K562 (cell line): ENCODE measurements at regions not wholly inside any gene's neighbourhood (a gene's known extent, or its start where the extent isn't known, plus 50 kb on each side); places are given as distances from the start of the nearest gene placed in this dataset.

Experiments
- ATAC-seq: fragments of 200-7000 bp; cut with Tn5 transposase; 3 replicates; pipeline ENCODE4 v1.9.1; 2020; ENCODE audit warnings: moderate library complexity
- BruUV-seq: library from RNA; stranded (reverse); fragments of 400-500 nt; replicated peaks from 2 replicates; lab custom pipeline; 2021; lab: Mats Ljungman, UMichigan
- CTCF ChIA-PET: fragments of 300-600 bp; formaldehyde crosslinking; extraction: SDS; loops from one replicate; lab custom pipeline; 2021; ENCODE audit warnings: low intra/inter-chr PET ratio; lab: Yijun Ruan, JAX
- POLR2A ChIA-PET: fragments of 300-600, 350-650 bp; sonication (Branson Sonifier 250); formaldehyde crosslinking; extraction: SDS; loops from one replicate; lab custom pipeline; 2021; ENCODE audit warnings: antibody characterized with exemption, inconsistent platforms; lab: Yijun Ruan, JAX
- DNase-seq, 4 experiments: peaks; one replicate each; pipeline versions ENCODE4 v3.0.0 to v3.0.0-alpha.2; 2011 to 2018; ENCODE audit warnings: low spot score in 3 of 4, mixed read lengths in 3 of 4; ENCODE audit errors: extremely low read depth in 1 of 4
- FAIRE-seq: peaks from 2 replicates; lab custom pipeline; 2011; peaks lifted over from hg19 to GRCh38; lab: Jason Lieb, UNC
- H2AFZ ChIP-seq: 2 replicates; pipeline ENCODE4 v1.6.0; 2011; ENCODE audit warnings: low read depth, low read length, control low read depth, inconsistent platforms
- H3K27ac ChIP-seq: fragments of 200-600 bp; 3 replicates; pipeline ENCODE4 v1.8.0; 2011; ENCODE audit warnings: low read depth, mild to moderate bottlenecking, control low read depth, inconsistent platforms, low read length, moderate library complexity, mixed read lengths; ENCODE audit errors: extremely low read depth
- H3K27me3 ChIP-seq, 2 experiments: fragments of 300-600 bp in 1 of 2; 2 replicates in 1 of 2; 3 replicates in 1 of 2; pipeline versions ENCODE4 v1.6.0 to v1.8.0; 2011; ENCODE audit warnings: inconsistent platforms in 2 of 2, low read length in 2 of 2, mild to moderate bottlenecking in 1 of 2, mixed read lengths in 1 of 2, moderate library complexity in 1 of 2; ENCODE audit not compliant: control insufficient read depth in 2 of 2, insufficient read depth in 2 of 2
- H3K36me3 ChIP-seq: fragments of 300-600 bp; 3 replicates; pipeline ENCODE4 v1.8.0; 2011; ENCODE audit warnings: mild to moderate bottlenecking, low read length, inconsistent platforms; ENCODE audit not compliant: control insufficient read depth, insufficient read depth
- H3K4me1 ChIP-seq, 2 experiments: fragments of 200-600 bp in 1 of 2; replicated peaks in 1 of 2; 2 replicates in 1 of 2; 3 replicates in 1 of 2; pipeline versions ENCODE4 v1.5.1 to v1.8.0; 2011; ENCODE audit warnings: inconsistent platforms in 2 of 2, low read length in 2 of 2, mild to moderate bottlenecking in 1 of 2, mixed read lengths in 1 of 2, moderate library complexity in 1 of 2; ENCODE audit not compliant: control insufficient read depth in 2 of 2, insufficient read depth in 2 of 2
- H3K4me2 ChIP-seq: 2 replicates; pipeline ENCODE4 v1.6.1; 2011; ENCODE audit warnings: low read length, control low read depth, inconsistent platforms, mixed read lengths; ENCODE audit not compliant: insufficient read depth
- H3K4me3 ChIP-seq: fragments of 200-600 bp; sonication (generic), shearing (Covaris generic); 2 replicates; pipeline ENCODE4 v1.5.1; 2016; ENCODE audit warnings: control low read depth, inconsistent platforms
- H3K79me2 ChIP-seq: fragments of 200-600 bp; 3 replicates; pipeline ENCODE4 v1.8.0; 2011; ENCODE audit warnings: low read length, inconsistent platforms; ENCODE audit not compliant: control insufficient read depth, insufficient read depth
- H3K9ac ChIP-seq, 2 experiments: 2 replicates each; pipeline versions ENCODE4 v1.6.0 to v1.6.1; 2011; ENCODE audit warnings: low read depth in 2 of 2, low read length in 2 of 2, control low read depth in 1 of 2, inconsistent platforms in 1 of 2, mild to moderate bottlenecking in 1 of 2, mixed read lengths in 1 of 2; ENCODE audit not compliant: insufficient read depth in 1 of 2
- H3K9me1 ChIP-seq: one replicate; pipeline ENCODE4 v1.6.0; 2011; ENCODE audit warnings: inconsistent platforms, mild to moderate bottlenecking, low read length, moderate library complexity; ENCODE audit not compliant: control insufficient read depth, insufficient read depth
- H3K9me3 ChIP-seq: replicated peaks from 2 replicates; pipeline ENCODE4 v1.5.1; 2011; ENCODE audit warnings: low read depth, low read length, inconsistent platforms; ENCODE audit not compliant: control insufficient read depth, insufficient read depth
- H4K20me1 ChIP-seq: replicated peaks from 2 replicates; pipeline ENCODE4 v1.6.1; 2011; ENCODE audit warnings: low read length, inconsistent platforms, mixed read lengths; ENCODE audit not compliant: control insufficient read depth, insufficient read depth
- ARID1B ChIP-seq: fragments of 450-650 bp; IDR thresholded peaks from 2 replicates; pipeline ENCODE4 v1.6.1; 2016; ENCODE audit warnings: antibody characterized with exemption, mild to moderate bottlenecking, inconsistent platforms
- CBX8 ChIP-seq: fragments of 200-600 bp; sonication (generic); IDR thresholded peaks from 2 replicates; pipeline ENCODE4 v1.6.1; 2012; ENCODE audit warnings: borderline replicate concordance, mixed run types, low read depth, mild to moderate bottlenecking, moderate library complexity, mixed read lengths, low read length, control low read depth, inconsistent platforms; ENCODE audit not compliant: poor library complexity, severe bottlenecking; ENCODE audit errors: extremely low read depth
- CHD2 ChIP-seq: IDR thresholded peaks from 2 replicates; pipeline ENCODE4 v1.6.1; 2011; ENCODE audit warnings: low read depth, low read length
- DDX20 ChIP-seq: fragments of 450-650 bp; IDR thresholded peaks from 2 replicates; pipeline ENCODE4 v1.6.1; 2016; ENCODE audit warnings: missing genetic modification characterization, low read depth, mild to moderate bottlenecking, missing compliant biosample characterization, moderate library complexity
- EHMT2 ChIP-seq: fragments of 450-650 bp; IDR thresholded peaks from 2 replicates; pipeline ENCODE4 v1.6.1; 2018; ENCODE audit warnings: antibody characterized with exemption
- HDAC2 ChIP-seq: fragments of 450-650 bp; IDR thresholded peaks from 2 replicates; pipeline ENCODE4 v1.6.1; 2016; ENCODE audit warnings: mild to moderate bottlenecking
- MIER1 ChIP-seq: fragments of 450-650 bp; IDR thresholded peaks from 2 replicates; pipeline ENCODE4 v1.6.1; 2016; ENCODE audit warnings: antibody characterized with exemption, mild to moderate bottlenecking, low read depth
- NFYB ChIP-seq: IDR thresholded peaks from 2 replicates; pipeline ENCODE4 v1.6.1; 2011; ENCODE audit warnings: mild to moderate bottlenecking, moderate library complexity; ENCODE audit not compliant: insufficient read length; ENCODE audit errors: extremely low read depth
- PHF8 ChIP-seq: fragments of 200-600 bp; sonication (generic); IDR thresholded peaks from 2 replicates; pipeline ENCODE4 v1.6.1; 2012; ENCODE audit warnings: mixed run types, mild to moderate bottlenecking, inconsistent platforms, low read length, moderate library complexity, borderline replicate concordance
- RFX5 ChIP-seq: IDR thresholded peaks from 2 replicates; pipeline ENCODE4 v1.6.1; 2011; ENCODE audit warnings: low read depth, mild to moderate bottlenecking, improper control_type of control experiment, low read length
- STAT5A ChIP-seq: IDR thresholded peaks from 2 replicates; pipeline ENCODE4 v1.6.1; 2012; ENCODE audit warnings: low read length, inconsistent platforms, borderline replicate concordance
- YY1 ChIP-seq, 3 experiments: IDR thresholded peaks; 2 replicates each; pipeline ENCODE4 v1.6.1; 2011; ENCODE audit warnings: low read length in 2 of 3, mild to moderate bottlenecking in 2 of 3, moderate library complexity in 2 of 3, borderline replicate concordance in 1 of 3, control low read depth in 1 of 3, low read depth in 1 of 3; ENCODE audit not compliant: insufficient read depth in 3 of 3, insufficient replicate concordance in 2 of 3, control insufficient read depth in 1 of 3, insufficient read length in 1 of 3; ENCODE audit errors: extremely low read depth in 1 of 3
- ZNF445 ChIP-seq: fragments of 250-450 bp; sonication (Bioruptor Pico); IDR thresholded peaks from 2 replicates; pipeline ENCODE4 v1.4.0; 2020; ENCODE audit warnings: low read depth, mild to moderate bottlenecking, moderate library complexity
- WGBS: fragments of 100-300 bp; shearing (Covaris generic); methylation state at CpG from one replicate; pipeline ENCODE4 v1.1.6; 2016; ENCODE audit warnings: low coverage, mixed read lengths; ENCODE audit not compliant: insufficient coverage; ENCODE audit errors: missing lambda C conversion rate; 5-methylcytosine and 5-hydroxymethylcytosine counted together
- in situ Hi-C: fragments of 300-500 bp; cut with MboI; formaldehyde crosslinking; loops from 4 replicates; pipeline ENCODE4 v1.15.0; 2018; ENCODE audit warnings: inconsistent platforms, mixed read lengths
- intact Hi-C: fragments of 100-400 bp; cut with micrococcal nuclease; formaldehyde crosslinking; loops from 2 replicates; pipeline ENCODE4 v1.14.2; 2022
- TF ChIP-seq, protein P1 (sequence below): fragments of 250-450 bp; sonication (Bioruptor Pico); IDR thresholded peaks from 2 replicates; pipeline ENCODE4 v1.4.0; 2020; ENCODE audit warnings: mild to moderate bottlenecking, moderate library complexity

GRCh38 chr10:37535459-37536246, 321.8 kb downstream of the ZNF248 start:
- WGBS, result 0% methylated on average over 3 of the region's 3 CpGs
- Histone ChIP-seq H3K9ac (no peak overlapping the region), H3K4me1 (no peaks in the 10 kb centered on the region), H2AFZ (no peak overlapping the region), H3K4me3 (no peak overlapping the region), H3K79me2 (no peaks in the 10 kb centered on the region), H3K4me2 (no peak overlapping the region), H4K20me1 (no peaks in the 10 kb centered on the region), H3K9me3 (no peaks in the 10 kb centered on the region), H3K36me3 (no peaks in the 10 kb centered on the region), H3K27me3 (no peaks in the 10 kb centered on the region), H3K27ac (no peak overlapping the region), H3K9me1 (no peaks in the 10 kb centered on the region)
- DNase-seq (no peak), ATAC-seq (no peak), FAIRE-seq (no peak)
- intact Hi-C loops, result no loop called here
- ChIA-PET CTCF (no interaction called here), POLR2A (no interaction called here)
- in situ Hi-C loops, result no loop called here
- BruUV-seq, result no TSS peak
- TF ChIP-seq ARID1B, result no peak
- TF ChIP-seq, protein P1, sequence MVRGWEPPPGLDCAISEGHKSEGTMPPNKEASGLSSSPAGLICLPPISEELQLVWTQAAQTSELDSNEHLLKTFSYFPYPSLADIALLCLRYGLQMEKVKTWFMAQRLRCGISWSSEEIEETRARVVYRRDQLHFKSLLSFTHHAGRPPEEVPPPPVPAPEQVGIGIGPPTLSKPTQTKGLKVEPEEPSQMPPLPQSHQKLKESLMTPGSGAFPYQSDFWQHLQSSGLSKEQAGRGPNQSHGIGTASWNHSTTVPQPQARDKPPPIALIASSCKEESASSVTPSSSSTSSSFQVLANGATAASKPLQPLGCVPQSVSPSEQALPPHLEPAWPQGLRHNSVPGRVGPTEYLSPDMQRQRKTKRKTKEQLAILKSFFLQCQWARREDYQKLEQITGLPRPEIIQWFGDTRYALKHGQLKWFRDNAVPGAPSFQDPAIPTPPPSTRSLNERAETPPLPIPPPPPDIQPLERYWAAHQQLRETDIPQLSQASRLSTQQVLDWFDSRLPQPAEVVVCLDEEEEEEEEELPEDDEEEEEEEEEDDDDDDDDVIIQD (CRISPR knock-in tag), result no peak

DNA sequence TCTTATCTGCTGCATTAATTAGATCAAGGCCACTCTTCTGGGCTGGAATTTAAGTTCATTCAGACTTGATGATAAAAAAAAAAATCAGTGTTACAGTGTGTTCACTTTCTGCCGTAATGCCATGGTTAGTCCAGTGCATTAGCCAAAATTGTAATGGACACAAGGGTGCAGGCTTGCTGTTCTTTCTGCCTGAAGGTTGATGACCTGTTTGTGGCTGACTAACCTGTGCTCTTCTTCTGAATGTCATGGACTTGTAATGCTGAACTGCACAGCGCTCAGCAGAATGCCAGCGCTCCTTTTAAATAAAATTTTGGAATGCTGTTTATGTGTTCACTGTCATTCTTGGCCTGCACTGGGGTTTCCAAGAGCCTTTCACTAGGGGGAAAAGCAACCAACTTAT, 323.2 kb downstream of the ZNF248 start:
- H2AFZ ChIP-seq, result no peak overlapping the region
- H3K79me2 ChIP-seq, result no peaks in the 10 kb centered on the region
- WGBS, result 0% methylated on average over 3 of the region's 3 CpGs
- no peak for DNase-seq
- ChIA-PET CTCF (no interaction called here), POLR2A (no interaction called here)
- H3K9me3 ChIP-seq, result no peaks in the 10 kb centered on the region
- H3K9ac ChIP-seq, result no peak overlapping the region
- H3K36me3 ChIP-seq, result no peaks in the 10 kb centered on the region
- H4K20me1 ChIP-seq, result no peaks in the 10 kb centered on the region
- no peaks in the 10 kb centered on the region for H3K27me3 ChIP-seq
- no peak for ATAC-seq
- in situ Hi-C loops (no loop called here), intact Hi-C loops (no loop called here)
- H3K9me1 ChIP-seq, result no peaks in the 10 kb centered on the region
- BruUV-seq, result no TSS peak
- H3K4me2 ChIP-seq, result no peak overlapping the region
- no peaks in the 10 kb centered on the region for H3K4me1 ChIP-seq
- no peak for FAIRE-seq
- no peak overlapping the region for H3K27ac ChIP-seq
- H3K4me3 ChIP-seq, result no peak overlapping the region
- TF ChIP-seq NFYB, result no peak
- TF ChIP-seq CHD2, result no peak
- TF ChIP-seq EHMT2, result no peak
- TF ChIP-seq ZNF445 (CRISPR knock-in tag), result no peak
- no peak for TF ChIP-seq MIER1
- TF ChIP-seq CBX8, result no peak
- no peak for TF ChIP-seq YY1 (IDR thresholded peaks at IDR 0.05; ENCODE audit: borderline replicate concordance in 1 of 3, control insufficient read depth in 1 of 3, extremely low read depth in 1 of 3, insufficient read depth in 3 of 3, insufficient read length in 1 of 3, insufficient replicate concordance in 2 of 3, low read depth in 1 of 3, low read length in 2 of 3)
- no peak for TF ChIP-seq PHF8
- no peak for TF ChIP-seq STAT5A
- no peak for TF ChIP-seq RFX5
- TF ChIP-seq HDAC2, result no peak
- no peak for TF ChIP-seq DDX20 (tag)
